ENCODE measurements at regions not wholly inside any gene's neighbourhood (a gene's known extent, or its start where the extent isn't known, plus 50 kb on each side); places are given as distances from the start of the nearest gene placed in this dataset.

- no peak for TF ChIP-seq EP300 (IDR thresholded peaks at IDR 0.05; ENCODE audit: borderline replicate concordance in 1 of 2, control insufficient read depth in 1 of 2, low read depth in 2 of 2, low read length in 2 of 2)
- TF ChIP-seq SUPT20H (IDR thresholded peaks at IDR 0.05; ENCODE audit: borderline replicate concordance, control insufficient read depth, low read depth, low read length), result no peak
- no peak for TF ChIP-seq CUX1 (IDR thresholded peaks at IDR 0.05; ENCODE audit: insufficient replicate concordance, low read depth, low read length)
- TF ChIP-seq IKZF2 (IDR thresholded peaks at IDR 0.05), result no peak
- TF ChIP-seq PBX3 (IDR thresholded peaks at IDR 0.05; ENCODE audit: insufficient replicate concordance, low read depth, low read length), result no peak
- no peak for TF ChIP-seq RAD21 (IDR thresholded peaks at IDR 0.05; ENCODE audit: insufficient read depth, low read depth, low read length)
- TF ChIP-seq WRNIP1 (IDR thresholded peaks at IDR 0.05; ENCODE audit: borderline replicate concordance, low read depth, low read length), result no peak
- TF ChIP-seq EED (IDR thresholded peaks at IDR 0.05; ENCODE audit: low read depth), result no peak
- no peak for TF ChIP-seq LARP7 (IDR thresholded peaks at IDR 0.05)
- TF ChIP-seq BACH1 (IDR thresholded peaks at IDR 0.05; ENCODE audit: borderline replicate concordance), result no peak
- TF ChIP-seq FOXK2 (IDR thresholded peaks at IDR 0.05), result no peak
- no peak for TF ChIP-seq ZNF687 (IDR thresholded peaks at IDR 0.05)
These were observed 150.3 kb upstream of the TNP1 start (continued) for GRCh38 chr2:217010173-217010572.

All from GM12878 (cell line).